Panc1 (cell line): ENCODE measurements at regions not wholly inside any gene's neighbourhood (a gene's known extent, or its start where the extent isn't known, plus 50 kb on each side); places are given as distances from the start of the nearest gene placed in this dataset.

Source experiments
- ATAC-seq: fragments of 200-7000 bp; cut with Tn5 transposase; 2 replicates; pipeline ENCODE4 v1.9.1; 2020; ENCODE audit warnings: mild to moderate bottlenecking, moderate library complexity
- BruUV-seq: library from RNA; stranded (reverse); fragments of 400-500 nt; replicated peaks from 2 replicates; lab custom pipeline; 2021; lab: Mats Ljungman, UMichigan
- CTCF ChIA-PET: fragments of 300-600 bp; sonication (Branson Sonifier 250); formaldehyde crosslinking; loops from one replicate; lab custom pipeline; 2022; ENCODE audit warnings: antibody characterized with exemption; lab: Charles Lee
- POLR2A ChIA-PET: fragments of 300-600 bp; sonication (Branson Sonifier 250); formaldehyde crosslinking; loops from one replicate; lab custom pipeline; 2022; ENCODE audit warnings: antibody characterized with exemption; lab: Charles Lee
- DNase-seq: peaks from one replicate; pipeline ENCODE4 v3.0.0-alpha.2; 2010; ENCODE audit warnings: low read depth, low spot score
- H3K27ac ChIP-seq: 2 replicates; pipeline ENCODE4 v1.5.1; 2011; ENCODE audit warnings: mild to moderate bottlenecking, low read length, inconsistent platforms
- H3K27me3 ChIP-seq: fragments of 200-500 bp; sonication (Bioruptor generic); 2 replicates; pipeline ENCODE4 v1.6.0; 2014; ENCODE audit warnings: low read length, inconsistent platforms; ENCODE audit not compliant: control insufficient read depth, insufficient read depth
- H3K36me3 ChIP-seq: fragments of 200-500 bp; sonication (Bioruptor generic); 2 replicates; pipeline ENCODE4 v1.5.1; 2014; ENCODE audit warnings: inconsistent platforms, mild to moderate bottlenecking, low read length, moderate library complexity; ENCODE audit not compliant: control insufficient read depth, insufficient read depth
- H3K4me1 ChIP-seq: 2 replicates; pipeline ENCODE4 v1.5.1; 2011; ENCODE audit warnings: inconsistent platforms, mild to moderate bottlenecking, low read length, moderate library complexity; ENCODE audit not compliant: control insufficient read depth, insufficient read depth
- H3K4me3 ChIP-seq, 2 experiments: 2 replicates each; pipeline ENCODE4 v1.5.1; 2011 to 2012; ENCODE audit warnings: low read depth in 2 of 2, low read length in 2 of 2, mild to moderate bottlenecking in 2 of 2, inconsistent platforms in 1 of 2, moderate library complexity in 1 of 2
- H3K9me3 ChIP-seq: fragments of 200-500 bp; sonication (Bioruptor generic); 2 replicates; pipeline ENCODE4 v1.5.1; 2014; ENCODE audit warnings: low read depth, mild to moderate bottlenecking, inconsistent platforms, low read length, moderate library complexity; ENCODE audit not compliant: control insufficient read depth, insufficient read depth
- POLR2AphosphoS5 ChIP-seq: IDR thresholded peaks from 2 replicates; pipeline ENCODE4 v1.6.1; 2012; ENCODE audit warnings: mild to moderate bottlenecking, low read depth, low read length, moderate library complexity
- SIN3A ChIP-seq: IDR thresholded peaks from 2 replicates; pipeline ENCODE4 v1.6.1; 2012; ENCODE audit warnings: low read depth, mild to moderate bottlenecking, low read length, moderate library complexity, borderline replicate concordance; ENCODE audit not compliant: insufficient read depth
- TCF7L2 ChIP-seq: IDR thresholded peaks from 2 replicates; pipeline ENCODE4 v1.6.1; 2011; ENCODE audit warnings: mild to moderate bottlenecking, low read depth, low read length, inconsistent platforms
- in situ Hi-C: cut with HindIII; loops from 2 replicates; pipeline ENCODE4 v1.10.0; 2016; ENCODE audit warnings: low sequenced_read_pairs, low pct_unique_long_range_greater_than_20kb
- intact Hi-C: fragments of 100-400 bp; cut with micrococcal nuclease; formaldehyde crosslinking; loops from one replicate; pipeline ENCODE4 v1.10.0; 2022; ENCODE audit not compliant: unreplicated experiment
- TF ChIP-seq, protein P1 (sequence below): fragments of 450-650 bp; IDR thresholded peaks from 2 replicates; pipeline ENCODE4 v1.5.1; 2017; ENCODE audit warnings: mild to moderate bottlenecking
- TF ChIP-seq, protein P2 (sequence below), 2 experiments: IDR thresholded peaks; 2 replicates each; pipeline ENCODE4 v1.6.1; 2011 to 2012; ENCODE audit warnings: low read depth in 2 of 2, control low read depth in 1 of 2, low read length in 1 of 2, mild to moderate bottlenecking in 1 of 2, moderate library complexity in 1 of 2; ENCODE audit not compliant: insufficient read depth in 1 of 2

DNA sequence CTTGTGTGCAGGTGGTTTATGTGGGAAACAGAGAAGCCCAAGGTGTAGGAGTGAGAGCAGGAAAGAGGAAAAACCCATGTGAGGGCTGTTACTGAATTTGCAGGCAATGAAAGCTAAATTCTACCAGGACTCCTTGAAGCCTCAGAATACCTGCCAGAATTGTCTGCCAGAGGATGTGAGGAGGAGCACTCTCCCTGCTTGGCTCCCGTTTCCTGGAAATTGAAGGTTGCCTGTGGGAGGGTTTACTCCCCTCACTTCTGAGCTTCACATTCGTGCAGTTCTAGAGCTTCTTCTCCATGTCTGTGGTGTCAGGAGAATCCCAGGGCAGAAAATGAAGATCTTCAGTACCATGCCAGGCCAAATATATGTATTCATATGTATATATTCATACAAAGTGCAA is 220.8 kb upstream of the ZP4 start:
- ChIA-PET POLR2A (no interaction called here), CTCF (no interaction called here)
- Histone ChIP-seq H3K4me1 (no peaks in the 10 kb centered on the region), H3K27me3 (no peaks in the 10 kb centered on the region), H3K4me3 (no peak overlapping the region), H3K9me3 (no peaks in the 10 kb centered on the region), H3K36me3 (no peaks in the 10 kb centered on the region), H3K27ac (no peak overlapping the region)
- in situ Hi-C loops (no loop called here), intact Hi-C loops (no loop called here)
- no TSS peak for BruUV-seq
- DNase-seq (no peak), ATAC-seq (no peak)
- TF ChIP-seq, protein P1, sequence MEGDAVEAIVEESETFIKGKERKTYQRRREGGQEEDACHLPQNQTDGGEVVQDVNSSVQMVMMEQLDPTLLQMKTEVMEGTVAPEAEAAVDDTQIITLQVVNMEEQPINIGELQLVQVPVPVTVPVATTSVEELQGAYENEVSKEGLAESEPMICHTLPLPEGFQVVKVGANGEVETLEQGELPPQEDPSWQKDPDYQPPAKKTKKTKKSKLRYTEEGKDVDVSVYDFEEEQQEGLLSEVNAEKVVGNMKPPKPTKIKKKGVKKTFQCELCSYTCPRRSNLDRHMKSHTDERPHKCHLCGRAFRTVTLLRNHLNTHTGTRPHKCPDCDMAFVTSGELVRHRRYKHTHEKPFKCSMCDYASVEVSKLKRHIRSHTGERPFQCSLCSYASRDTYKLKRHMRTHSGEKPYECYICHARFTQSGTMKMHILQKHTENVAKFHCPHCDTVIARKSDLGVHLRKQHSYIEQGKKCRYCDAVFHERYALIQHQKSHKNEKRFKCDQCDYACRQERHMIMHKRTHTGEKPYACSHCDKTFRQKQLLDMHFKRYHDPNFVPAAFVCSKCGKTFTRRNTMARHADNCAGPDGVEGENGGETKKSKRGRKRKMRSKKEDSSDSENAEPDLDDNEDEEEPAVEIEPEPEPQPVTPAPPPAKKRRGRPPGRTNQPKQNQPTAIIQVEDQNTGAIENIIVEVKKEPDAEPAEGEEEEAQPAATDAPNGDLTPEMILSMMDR, result no peak
- TF ChIP-seq TCF7L2 (no peak), SIN3A (no peak), POLR2AphosphoS5 (no peak)
- TF ChIP-seq, protein P2, sequence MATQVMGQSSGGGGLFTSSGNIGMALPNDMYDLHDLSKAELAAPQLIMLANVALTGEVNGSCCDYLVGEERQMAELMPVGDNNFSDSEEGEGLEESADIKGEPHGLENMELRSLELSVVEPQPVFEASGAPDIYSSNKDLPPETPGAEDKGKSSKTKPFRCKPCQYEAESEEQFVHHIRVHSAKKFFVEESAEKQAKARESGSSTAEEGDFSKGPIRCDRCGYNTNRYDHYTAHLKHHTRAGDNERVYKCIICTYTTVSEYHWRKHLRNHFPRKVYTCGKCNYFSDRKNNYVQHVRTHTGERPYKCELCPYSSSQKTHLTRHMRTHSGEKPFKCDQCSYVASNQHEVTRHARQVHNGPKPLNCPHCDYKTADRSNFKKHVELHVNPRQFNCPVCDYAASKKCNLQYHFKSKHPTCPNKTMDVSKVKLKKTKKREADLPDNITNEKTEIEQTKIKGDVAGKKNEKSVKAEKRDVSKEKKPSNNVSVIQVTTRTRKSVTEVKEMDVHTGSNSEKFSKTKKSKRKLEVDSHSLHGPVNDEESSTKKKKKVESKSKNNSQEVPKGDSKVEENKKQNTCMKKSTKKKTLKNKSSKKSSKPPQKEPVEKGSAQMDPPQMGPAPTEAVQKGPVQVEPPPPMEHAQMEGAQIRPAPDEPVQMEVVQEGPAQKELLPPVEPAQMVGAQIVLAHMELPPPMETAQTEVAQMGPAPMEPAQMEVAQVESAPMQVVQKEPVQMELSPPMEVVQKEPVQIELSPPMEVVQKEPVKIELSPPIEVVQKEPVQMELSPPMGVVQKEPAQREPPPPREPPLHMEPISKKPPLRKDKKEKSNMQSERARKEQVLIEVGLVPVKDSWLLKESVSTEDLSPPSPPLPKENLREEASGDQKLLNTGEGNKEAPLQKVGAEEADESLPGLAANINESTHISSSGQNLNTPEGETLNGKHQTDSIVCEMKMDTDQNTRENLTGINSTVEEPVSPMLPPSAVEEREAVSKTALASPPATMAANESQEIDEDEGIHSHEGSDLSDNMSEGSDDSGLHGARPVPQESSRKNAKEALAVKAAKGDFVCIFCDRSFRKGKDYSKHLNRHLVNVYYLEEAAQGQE (IDR thresholded peaks at IDR 0.05; ENCODE audit: insufficient read depth in 1 of 2, low read depth in 2 of 2, low read length in 1 of 2), result no peak

DNA sequence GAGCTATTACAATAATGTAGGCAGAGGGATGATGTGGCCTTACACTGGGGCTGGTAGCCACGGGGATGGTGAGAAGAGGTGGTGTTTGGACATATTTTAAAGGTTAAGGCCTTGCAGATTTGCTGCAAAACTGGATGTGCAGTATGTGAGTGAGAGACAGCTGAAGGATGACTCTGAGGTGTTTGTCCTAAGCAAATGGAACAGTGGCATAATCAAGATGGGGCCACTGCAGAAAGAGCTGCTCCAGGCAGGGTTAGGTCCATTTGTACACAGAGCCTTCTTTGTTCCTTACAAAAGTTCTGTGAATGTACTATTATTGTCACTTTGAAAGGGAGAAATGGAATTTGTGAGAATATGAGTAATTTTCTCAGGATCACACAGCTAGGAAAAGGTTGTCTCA is 220.4 kb upstream of the ZP4 start:
- DNase-seq (no peak), ATAC-seq (no peak)
- ChIA-PET CTCF (no interaction called here), POLR2A (no interaction called here)
- no peaks in the 10 kb centered on the region for H3K36me3 ChIP-seq
- TF ChIP-seq SIN3A (no peak), POLR2AphosphoS5 (no peak), TCF7L2 (no peak)
- TF ChIP-seq, protein P2 (IDR thresholded peaks at IDR 0.05; ENCODE audit: insufficient read depth in 1 of 2, low read depth in 2 of 2, low read length in 1 of 2), result no peak
- TF ChIP-seq, protein P1, result no peak
- H3K4me3 ChIP-seq, result no peak overlapping the region
- no peaks in the 10 kb centered on the region for H3K4me1 ChIP-seq
- intact Hi-C loops, result no loop called here
- BruUV-seq, result no TSS peak
- no peaks in the 10 kb centered on the region for H3K9me3 ChIP-seq
- no peak overlapping the region for H3K27ac ChIP-seq
- no peaks in the 10 kb centered on the region for H3K27me3 ChIP-seq
- in situ Hi-C loops, result no loop called here
